ENCODE measurements at regions not wholly inside any gene's neighbourhood (a gene's known extent, or its start where the extent isn't known, plus 50 kb on each side); places are given as distances from the start of the nearest gene placed in this dataset.

- TF ChIP-seq POLR2AphosphoS5 (IDR thresholded peaks at IDR 0.05; ENCODE audit: low read depth, low read length) (no peak), EP300 (IDR thresholded peaks at IDR 0.05; ENCODE audit: borderline replicate concordance in 1 of 2, low read depth in 1 of 2, low read length in 1 of 2) (no peak), SMC3 (IDR thresholded peaks at IDR 0.05; ENCODE audit: low read depth, low read length) (no peak), NRF1 (IDR thresholded peaks at IDR 0.05; ENCODE audit: low read depth, low read length) (no peak), PBX3 (IDR thresholded peaks at IDR 0.05) (no peak), JUND (IDR thresholded peaks at IDR 0.05) (no peak), TAF1 (IDR thresholded peaks at IDR 0.05; ENCODE audit: borderline replicate concordance, low read depth, low read length) (no peak), RAD21 (IDR thresholded peaks at IDR 0.05; ENCODE audit: low read length) (no peak), FOXJ3 (CRISPR knock-in tag; IDR thresholded peaks at IDR 0.05) (no peak), RFX5 (IDR thresholded peaks at IDR 0.05; ENCODE audit: low read length) (no peak), TEAD4 (IDR thresholded peaks at IDR 0.05; ENCODE audit: borderline replicate concordance, insufficient read depth) (no peak), REST (IDR thresholded peaks at IDR 0.05; ENCODE audit: low read depth, low read length) (no peak), CHD2 (IDR thresholded peaks at IDR 0.05; ENCODE audit: low read length, partially characterized antibody) (no peak), TCF12 (IDR thresholded peaks at IDR 0.05) (no peak), FOXM1 (IDR thresholded peaks at IDR 0.05; ENCODE audit: low read depth) (no peak), MAX (IDR thresholded peaks at IDR 0.05; ENCODE audit: low read depth) (no peak), RXRA (IDR thresholded peaks at IDR 0.05; ENCODE audit: borderline replicate concordance, low read depth) (no peak), USF1 (IDR thresholded peaks at IDR 0.05; ENCODE audit: borderline replicate concordance, low read depth) (no peak)
- H3K9me3 ChIP-seq, result no peaks in the 10 kb centered on the region
- ChIA-PET POLR2A (no interaction called here), CTCF (no interaction called here)
- H3K4me1 ChIP-seq (ENCODE audit: control insufficient read depth in 1 of 2, insufficient read depth in 2 of 2, low read depth in 1 of 2, low read length in 1 of 2), result no peaks in the 10 kb centered on the region
- WGBS (ENCODE audit: low lambda C conversion rate), result 42% methylated on average over 1 of the region's 1 CpG
- H3K9ac ChIP-seq, result no peak overlapping the region
- no peaks in the 10 kb centered on the region for H3F3A ChIP-seq (replicated peaks; ENCODE audit: insufficient read depth)
- H3K4me3 ChIP-seq (ENCODE audit: low read depth in 2 of 2, low read length in 1 of 2), result no peak overlapping the region
- H3K27me3 ChIP-seq (ENCODE audit: insufficient read depth), result no peaks in the 10 kb centered on the region
- no peak for DNase-seq
- no peaks in the 10 kb centered on the region for H3K9me2 ChIP-seq
- no peak overlapping the region for H3K4me2 ChIP-seq
- no peak overlapping the region for H3K27ac ChIP-seq (ENCODE audit: low read depth in 2 of 2, low read length in 1 of 2)
- H4K20me1 ChIP-seq (ENCODE audit: insufficient read depth), result no peaks in the 10 kb centered on the region
- H2AFZ ChIP-seq (ENCODE audit: low read depth), result no peak overlapping the region
- H3K36me3 ChIP-seq (replicated peaks in 1 of 2; ENCODE audit: control insufficient read depth in 1 of 2, insufficient read depth in 2 of 2, low read length in 1 of 2), result no peaks in the 10 kb centered on the region
- no peaks in the 10 kb centered on the region for H3K79me2 ChIP-seq (ENCODE audit: insufficient read depth)
Observed at GRCh38 chr16:73413830-73414190, 365.9 kb upstream of the ZFHX3 start.

Measured in SK-N-SH (cell line).